ENCODE measurements at regions not wholly inside any gene's neighbourhood (a gene's known extent, or its start where the extent isn't known, plus 50 kb on each side); places are given as distances from the start of the nearest gene placed in this dataset.

- TF ChIP-seq GABPA (IDR thresholded peaks at IDR 0.05; ENCODE audit: borderline replicate concordance, insufficient read depth, low read length), result no peak
- no peak for TF ChIP-seq RFX5 (IDR thresholded peaks at IDR 0.05; ENCODE audit: borderline replicate concordance, low read depth, low read length)
- TF ChIP-seq CTCF (IDR thresholded peaks at IDR 0.05; ENCODE audit: control extremely low read depth in 1 of 3, insufficient read depth in 1 of 3, low read depth in 1 of 3, low read length in 3 of 3), result no peak
- TF ChIP-seq CREB1 (IDR thresholded peaks at IDR 0.05), result no peak
- TF ChIP-seq SIN3A (conservative IDR thresholded peaks at IDR 0.05 in 1 of 2, IDR thresholded peaks at IDR 0.05 in 1 of 2; ENCODE audit: low read depth in 1 of 2, low read length in 2 of 2), result no peak
- no peak for TF ChIP-seq YY1 (IDR thresholded peaks at IDR 0.05; ENCODE audit: low read depth, low read length)
- TF ChIP-seq POLR2A (IDR thresholded peaks at IDR 0.05; ENCODE audit: control extremely low read depth in 1 of 2, low read depth in 2 of 2, low read length in 2 of 2), result no peak
- no peak for TF ChIP-seq JUND (IDR thresholded peaks at IDR 0.05; ENCODE audit: low read length)
- TF ChIP-seq MAFK (IDR thresholded peaks at IDR 0.05; ENCODE audit: low read depth, low read length), result no peak
- TF ChIP-seq EP300 (IDR thresholded peaks at IDR 0.05; ENCODE audit: borderline replicate concordance in 1 of 2, low read depth in 2 of 2, low read length in 2 of 2), result no peak
- TF ChIP-seq SIX5 (IDR thresholded peaks at IDR 0.05; ENCODE audit: low read depth, low read length), result no peak
- no peak for TF ChIP-seq POLR2AphosphoS5 (IDR thresholded peaks at IDR 0.05; ENCODE audit: low read depth, low read length)
- TF ChIP-seq ZNF274 (IDR thresholded peaks at IDR 0.05; ENCODE audit: borderline replicate concordance, extremely low read depth, low read length), result no peak
Observed at GRCh38 chr5:8081179-8081578, 212.2 kb downstream of the MTRR start.

Measured in H1 (cell line).